Right cardiac atrium (tissue), 5 donors: ENCODE measurements at regions not wholly inside any gene's neighbourhood (a gene's known extent, or its start where the extent isn't known, plus 50 kb on each side); places are given as distances from the start of the nearest gene placed in this dataset.
A peak's percentile ranks its signal among the peaks of the same experiment; 100 is the strongest.

Experiments
- ATAC-seq, 2 donors: fragments of 200-7000 bp; cut with Tn5 transposase; one replicate each; pipeline versions ENCODE4 v1.8.0 to v1.9.1; 2020; ENCODE audit warnings: moderate library complexity in 2 of 2, mild to moderate bottlenecking in 1 of 2
- DNase-seq, 3 donors: peaks; one replicate each; pipeline ENCODE4 v3.0.0-alpha.2; 2020
- H3K27ac ChIP-seq: one replicate; pipeline ENCODE4 v1.5.1; 2013; ENCODE audit warnings: mild to moderate bottlenecking, low read length, control low read depth, moderate library complexity
- H3K27me3 ChIP-seq: one replicate; pipeline ENCODE4 v1.6.1; 2013; ENCODE audit not compliant: control insufficient read depth, insufficient read depth
- H3K4me1 ChIP-seq: one replicate; pipeline ENCODE4 v1.6.1; 2013; ENCODE audit warnings: low read length; ENCODE audit not compliant: control insufficient read depth, insufficient read depth
- H3K4me3 ChIP-seq: one replicate; pipeline ENCODE4 v1.5.1; 2013; ENCODE audit warnings: low read length, control low read depth
- H3K9me3 ChIP-seq: one replicate; pipeline ENCODE4 v1.6.1; 2013; ENCODE audit warnings: low read length; ENCODE audit not compliant: control insufficient read depth
- WGBS: extraction: QIAGEN DNeasy Blood & Tissue Kit; methylation state at CpG from one replicate; pipeline ENCODE4 v1.1.7; 2013; 5-methylcytosine and 5-hydroxymethylcytosine counted together
- intact Hi-C, 4 donors: fragments of 100-400 bp; cut with DNase I; formaldehyde crosslinking; loops; one replicate each; pipeline versions ENCODE4 v1.11.0 to v1.14.0; 2022 to 2023
- donor health status: healthy with polysubstance abuse.
- donor health status: DM: no; HTN: yes; CAD: no.
- donor health status: DM: no; HTN: no; CAD: no.
- donor health status: DM: no; HTN: yes; CAD: no; lungs with severe emphysema.
- donor health status: DM: yes; HTN: yes; CAD: no.

DNA sequence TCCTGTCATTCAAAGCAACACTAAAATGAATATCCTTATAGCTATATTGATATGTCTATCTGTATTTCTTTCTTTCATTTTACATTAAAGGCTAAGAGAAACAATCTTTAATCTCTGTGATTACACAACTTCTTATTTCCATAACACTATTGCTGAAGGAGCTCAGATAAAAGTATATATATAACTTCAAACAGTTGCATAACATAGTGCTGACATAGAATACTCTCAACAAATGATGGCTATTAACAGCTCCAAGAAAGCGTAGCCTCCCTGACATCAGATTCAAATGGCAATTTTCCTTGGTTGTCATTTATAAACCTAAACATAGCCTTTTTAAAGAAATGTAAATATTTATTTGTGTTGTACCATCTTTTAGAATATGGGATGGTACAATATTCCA lies 116.6 kb upstream of the PTPRG start:
- no peak overlapping the region for H3K27ac ChIP-seq
- WGBS = 69% methylated on average over 1 of the region's 1 CpG
- intact Hi-C loops = no loop called here
- H3K27me3 ChIP-seq = no peaks in the 10 kb centered on the region
- no peaks in the 10 kb centered on the region for H3K9me3 ChIP-seq
- DNase-seq = no peak
- H3K4me1 ChIP-seq = peaks cover 2% of the 10 kb centered on the region
- no peak for ATAC-seq
- no peak overlapping the region for H3K4me3 ChIP-seq

DNA sequence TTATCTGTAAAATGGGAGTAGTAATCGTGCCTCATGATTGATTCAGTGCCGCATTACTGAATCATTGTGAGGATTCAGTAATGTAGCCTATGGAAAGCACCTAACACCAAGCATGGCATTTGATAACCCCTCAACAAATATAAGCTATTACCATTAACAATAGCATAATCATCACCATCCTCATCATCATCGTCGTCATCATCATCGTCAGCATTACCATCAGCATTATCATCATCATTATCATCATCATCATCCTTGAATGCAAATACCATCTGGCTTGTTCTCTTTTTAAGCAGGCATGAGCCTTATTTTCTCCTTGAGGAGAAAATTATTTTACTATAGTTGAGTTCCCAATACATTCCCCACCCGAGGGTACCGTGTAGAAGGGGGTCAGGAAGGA lies 115.4 kb upstream of the PTPRG start:
- Histone ChIP-seq H3K27me3 (no peaks in the 10 kb centered on the region), H3K27ac (no peak overlapping the region), H3K4me3 (no peak overlapping the region), H3K4me1 (peaks cover 2% of the 10 kb centered on the region), H3K9me3 (no peaks in the 10 kb centered on the region)
- 92% methylated on average over 7 of the region's 7 CpGs for WGBS
- DNase-seq (no peak), ATAC-seq (no peak)
- intact Hi-C loops = no loop called here

DNA sequence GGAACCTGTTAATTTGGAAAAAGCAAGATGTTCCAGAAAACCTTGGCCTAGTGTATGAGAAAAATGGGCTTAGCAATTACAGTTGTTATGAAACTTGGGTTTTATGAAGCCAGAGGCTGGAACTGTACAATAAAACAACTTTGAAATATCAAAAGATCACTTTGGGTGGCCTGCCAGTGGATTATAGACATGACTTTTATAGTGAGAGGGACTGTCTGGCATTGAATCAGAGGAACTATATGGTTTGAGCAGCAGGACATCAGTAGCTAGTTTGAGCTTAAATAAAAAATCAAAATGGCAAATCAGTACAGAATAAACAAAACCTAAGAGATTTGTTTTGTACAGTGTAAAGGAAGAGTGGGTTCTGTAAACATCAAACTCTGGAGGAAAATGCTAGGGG lies 115.0 kb upstream of the PTPRG start:
- Histone ChIP-seq H3K27me3 (no peaks in the 10 kb centered on the region), H3K4me1 (peaks cover 2% of the 10 kb centered on the region), H3K4me3 (no peak overlapping the region), H3K9me3 (no peaks in the 10 kb centered on the region), H3K27ac (no peak overlapping the region)
- intact Hi-C loops = no loop called here
- ATAC-seq (no peak), DNase-seq (no peak)

DNA sequence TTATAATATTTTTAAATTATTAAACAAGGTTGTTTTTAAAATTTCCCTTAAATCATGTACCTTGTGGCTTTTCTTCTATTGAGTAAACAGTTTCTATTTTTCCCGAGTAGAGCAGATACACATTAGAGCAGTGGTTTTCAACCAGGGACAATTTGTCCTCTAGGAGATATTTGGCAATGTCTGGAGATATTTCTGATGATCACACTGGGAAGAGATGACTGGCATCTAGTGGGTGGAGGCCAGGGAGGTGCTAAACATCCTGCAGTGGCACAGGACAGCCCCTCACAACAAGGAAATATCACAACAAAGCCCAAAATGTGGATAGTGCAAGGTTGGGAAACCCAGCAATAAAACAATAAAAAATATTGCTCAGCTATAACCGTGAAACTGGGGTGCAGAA lies 113.0 kb upstream of the PTPRG start:
- intact Hi-C loops = no loop called here
- DNase-seq (no peak), ATAC-seq (peak; percentile 77 to 85)
- H3K4me1 ChIP-seq = peaks cover 2% of the 10 kb centered on the region
- no peaks in the 10 kb centered on the region for H3K9me3 ChIP-seq
- no peak overlapping the region for H3K4me3 ChIP-seq
- no peak overlapping the region for H3K27ac ChIP-seq
- WGBS = 78% methylated on average over 2 of the region's 2 CpGs
- H3K27me3 ChIP-seq = no peaks in the 10 kb centered on the region

DNA sequence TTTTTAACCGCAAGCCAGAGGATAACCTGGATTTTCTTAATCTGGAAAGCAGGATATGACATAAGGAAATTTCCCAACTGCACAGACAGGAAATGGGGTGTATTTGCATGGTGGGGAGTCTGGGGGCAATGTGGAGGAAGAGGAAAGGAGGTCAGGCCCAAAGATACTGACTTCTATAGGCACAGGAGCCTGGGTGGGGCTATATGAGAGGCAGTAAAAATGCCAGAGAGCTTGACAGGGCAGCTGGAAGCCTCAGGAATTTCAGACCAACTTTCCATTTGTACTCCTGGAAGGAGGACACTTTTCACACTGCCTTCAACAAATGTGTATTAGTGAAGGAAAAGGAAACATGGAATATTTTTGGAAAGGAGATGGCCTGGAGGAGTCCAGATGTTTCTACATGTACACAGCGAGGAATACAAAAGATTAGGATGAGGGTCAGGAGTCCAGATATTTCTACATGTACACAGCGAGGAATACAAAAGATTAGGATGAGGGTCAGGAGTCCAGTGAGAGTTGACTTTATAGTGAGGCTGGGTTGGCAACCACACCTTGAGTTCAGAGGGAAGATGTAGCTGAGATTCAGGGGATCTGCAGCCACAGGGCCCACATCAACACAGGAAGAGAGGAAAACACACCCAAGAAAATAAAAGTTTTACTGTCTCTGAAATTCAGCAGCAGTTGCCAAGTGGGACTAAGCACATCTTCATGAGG lies 111.9 kb upstream of the PTPRG start:
- Histone ChIP-seq H3K27me3 (no peaks in the 10 kb centered on the region), H3K4me1 (peaks cover 5% of the 10 kb centered on the region), H3K4me3 (no peak overlapping the region), H3K9me3 (no peaks in the 10 kb centered on the region), H3K27ac (no peak overlapping the region)
- WGBS = 82% methylated on average over 3 of the region's 3 CpGs
- intact Hi-C loops = no loop called here
- peak in 1 of 2 donors; percentile 59 for ATAC-seq
- no peak for DNase-seq

DNA sequence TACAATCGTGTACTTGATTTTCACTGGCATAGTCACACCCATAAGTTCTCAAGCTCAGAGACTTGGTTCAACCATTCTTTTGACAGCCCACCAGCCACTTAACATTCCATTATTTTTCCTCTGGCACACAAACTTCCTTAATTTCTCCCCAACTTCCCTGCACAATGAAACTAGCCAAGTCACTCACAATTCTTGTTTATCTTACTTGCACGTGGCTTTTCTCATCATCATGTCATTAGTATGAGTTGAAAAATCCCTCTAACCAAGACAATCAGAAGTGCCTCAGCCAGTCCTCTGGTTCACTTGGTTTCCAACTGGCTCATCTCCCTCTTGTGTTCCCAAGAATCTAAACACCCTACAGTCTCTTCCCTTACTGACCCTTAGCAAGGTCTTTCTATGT lies 110.5 kb upstream of the PTPRG start:
- intact Hi-C loops = no loop called here
- no peak for ATAC-seq
- 38% methylated on average over 2 of the region's 2 CpGs for WGBS
- DNase-seq = no peak
- no peak overlapping the region for H3K27ac ChIP-seq
- H3K4me3 ChIP-seq = no peak overlapping the region
- H3K4me1 ChIP-seq = peaks cover 5% of the 10 kb centered on the region
- H3K27me3 ChIP-seq = no peaks in the 10 kb centered on the region
- no peaks in the 10 kb centered on the region for H3K9me3 ChIP-seq

DNA sequence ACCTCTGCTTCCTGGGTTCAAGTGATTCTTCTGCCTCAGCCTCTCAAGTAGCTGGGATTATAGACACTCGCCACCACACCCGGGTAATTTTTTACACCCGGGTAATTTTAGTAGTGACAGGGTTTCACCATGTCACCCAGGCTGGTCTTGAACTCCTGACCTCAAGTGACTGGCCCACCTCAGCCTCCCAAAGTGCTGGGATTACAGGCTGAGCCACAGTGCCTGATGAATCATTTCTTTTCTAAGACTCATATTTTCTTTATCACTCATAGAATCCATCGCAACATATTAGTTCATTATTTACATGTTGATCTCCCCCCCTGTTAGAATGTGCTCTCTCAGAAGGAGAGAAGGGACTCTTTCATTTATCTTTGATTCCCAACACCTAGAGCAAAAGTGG lies 109.5 kb upstream of the PTPRG start:
- WGBS = 73% methylated on average over 4 of the region's 4 CpGs
- H3K27ac ChIP-seq = no peak overlapping the region
- DNase-seq = no peak
- H3K9me3 ChIP-seq = no peaks in the 10 kb centered on the region
- no peaks in the 10 kb centered on the region for H3K27me3 ChIP-seq
- H3K4me3 ChIP-seq = no peak overlapping the region
- peaks cover 5% of the 10 kb centered on the region for H3K4me1 ChIP-seq
- intact Hi-C loops = no loop called here
- ATAC-seq = no peak

DNA sequence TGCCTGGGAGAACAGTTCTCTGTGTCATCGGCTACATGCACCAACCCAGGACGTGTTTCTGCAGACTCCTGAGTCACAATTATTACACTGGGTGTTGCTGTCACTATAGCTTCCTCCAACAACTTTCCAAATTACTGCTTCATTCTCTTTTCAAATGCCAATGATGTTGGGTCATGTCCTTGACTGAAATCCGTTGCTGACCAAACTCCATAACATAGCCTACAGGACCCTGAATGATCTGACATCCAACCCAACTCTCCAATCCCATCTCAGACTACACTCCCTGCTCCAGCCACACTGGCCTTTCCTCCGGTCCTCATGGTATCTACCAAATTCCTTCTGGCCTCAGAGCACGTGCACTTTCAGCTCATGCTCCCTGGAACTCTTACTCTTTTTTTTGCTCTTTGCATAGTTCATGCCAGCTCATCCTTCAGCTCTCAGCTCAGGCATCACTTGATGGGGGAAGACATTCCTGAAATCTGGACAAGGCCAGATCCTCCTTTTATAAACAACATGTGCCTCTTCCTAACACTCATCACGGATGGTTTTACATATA lies 108.8 kb upstream of the PTPRG start:
- ATAC-seq (no peak), DNase-seq (no peak)
- H3K27me3 ChIP-seq = no peaks in the 10 kb centered on the region
- 74% methylated on average over 6 of the region's 6 CpGs for WGBS
- H3K27ac ChIP-seq = no peak overlapping the region
- peaks cover 5% of the 10 kb centered on the region for H3K4me1 ChIP-seq
- H3K4me3 ChIP-seq = no peak overlapping the region
- no peaks in the 10 kb centered on the region for H3K9me3 ChIP-seq
- intact Hi-C loops = no loop called here

DNA sequence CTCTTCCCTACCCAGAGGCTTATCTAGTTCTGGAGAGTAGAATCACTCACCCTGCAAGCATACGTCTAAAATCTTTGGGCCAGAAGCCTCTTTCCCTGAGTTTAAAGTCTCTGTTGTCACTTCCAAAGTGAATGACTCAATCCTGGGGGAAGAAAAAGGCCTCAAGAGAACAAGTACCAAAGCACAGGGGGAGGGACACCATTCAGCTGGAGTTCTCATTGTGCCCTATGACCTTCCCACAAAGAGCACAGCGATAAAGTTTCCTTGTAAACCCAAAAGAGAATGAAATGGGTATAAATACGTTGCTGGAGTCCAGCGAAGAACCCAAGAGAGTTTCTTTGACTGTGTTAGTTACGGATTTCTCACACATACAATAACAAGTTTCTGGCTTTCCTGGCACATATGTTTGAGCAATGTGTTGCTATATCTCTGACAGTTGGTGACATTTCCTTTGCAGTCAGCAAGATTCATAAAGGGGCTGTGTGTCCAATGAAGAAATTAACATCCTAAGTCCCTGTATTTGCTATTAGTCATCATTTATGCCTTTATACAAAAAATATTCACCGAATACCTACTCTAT lies 107.3 kb upstream of the PTPRG start:
- H3K27me3 ChIP-seq = no peaks in the 10 kb centered on the region
- intact Hi-C loops = no loop called here
- ATAC-seq (peak in 1 of 2 donors; percentile 48), DNase-seq (no peak)
- peaks cover 3% of the 10 kb centered on the region for H3K4me1 ChIP-seq
- no peak overlapping the region for H3K27ac ChIP-seq
- 56% methylated on average over 6 of the region's 6 CpGs for whole genome bisulfite sequencing
- H3K4me3 ChIP-seq = no peak overlapping the region
- H3K9me3 ChIP-seq = no peaks in the 10 kb centered on the region

DNA sequence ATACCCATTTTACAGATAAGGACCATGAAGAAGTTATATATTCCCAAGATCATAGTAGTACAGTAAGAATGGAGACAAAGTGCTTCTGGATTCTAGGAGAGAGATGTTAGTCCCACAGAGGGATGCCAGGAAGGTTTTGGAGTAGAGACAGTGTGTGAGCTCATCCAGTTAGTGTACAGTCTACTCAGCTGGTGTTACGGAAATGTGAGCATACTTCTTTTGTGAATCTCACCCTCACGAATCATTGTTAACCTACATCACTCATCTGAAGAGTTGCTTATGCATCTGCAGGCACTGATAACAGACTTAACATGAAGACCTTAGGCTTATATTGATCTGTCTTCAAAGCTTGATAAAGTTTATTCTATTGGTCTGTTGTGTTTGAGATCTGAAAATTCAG lies 106.6 kb upstream of the PTPRG start:
- DNase-seq (no peak), ATAC-seq (no peak)
- intact Hi-C loops = no loop called here
- Histone ChIP-seq H3K4me3 (no peak overlapping the region), H3K27me3 (no peaks in the 10 kb centered on the region), H3K4me1 (peaks cover 3% of the 10 kb centered on the region), H3K27ac (no peak overlapping the region), H3K9me3 (no peaks in the 10 kb centered on the region)
- WGBS = 84% methylated on average over 2 of the region's 2 CpGs

DNA sequence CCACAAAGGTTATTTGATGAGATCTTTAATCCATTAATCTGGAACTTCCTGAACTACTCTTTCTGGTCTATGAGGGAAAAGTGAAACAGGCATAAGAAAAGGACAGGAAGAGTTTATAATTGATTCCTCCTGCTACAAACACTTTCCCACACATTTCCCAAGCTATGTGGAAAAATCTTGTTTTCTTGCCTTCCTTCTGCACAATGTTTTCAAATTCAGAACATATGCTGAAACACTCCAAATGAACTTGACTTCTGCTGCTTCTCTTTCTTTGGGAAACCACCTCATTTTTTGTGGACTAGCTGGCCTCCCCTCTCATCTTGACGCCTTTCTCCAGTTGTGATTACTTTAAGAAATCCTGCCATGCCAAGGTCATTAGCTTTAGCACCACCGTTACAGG lies 100.7 kb upstream of the PTPRG start:
- H3K4me3 ChIP-seq = no peak overlapping the region
- DNase-seq (no peak), ATAC-seq (no peak)
- H3K27me3 ChIP-seq = no peaks in the 10 kb centered on the region
- no peaks in the 10 kb centered on the region for H3K4me1 ChIP-seq
- no peak overlapping the region for H3K27ac ChIP-seq
- WGBS = 90% methylated on average over 2 of the region's 2 CpGs
- no peaks in the 10 kb centered on the region for H3K9me3 ChIP-seq
- intact Hi-C loops = no loop called here
